Forelimb muscle (tissue), 1 donor: ENCODE measurements at regions not wholly inside any gene's neighbourhood (a gene's known extent, or its start where the extent isn't known, plus 50 kb on each side); places are given as distances from the start of the nearest gene placed in this dataset.
"Not testable (repeated sequence)": the region's sequence is repeated elsewhere in the genome, so short reads cannot be mapped to it uniquely, and the experiment has no call there.

Source experiments
- DNase-seq: peaks from one replicate; pipeline ENCODE4 v3.0.0-alpha.2; 2013; ENCODE audit warnings: low read depth

GRCh38 chr5:125244531-125244930, 498.1 kb upstream of the ZNF608 start:
- DNase-seq, result no peak

GRCh38 chr5:125245216-125245615, 498.8 kb upstream of the ZNF608 start:
- no peak for DNase-seq

- no peak for DNase-seq
Measured at GRCh38 chr5:125249400-125249799, 503.0 kb upstream of the ZNF608 start.

DNA sequence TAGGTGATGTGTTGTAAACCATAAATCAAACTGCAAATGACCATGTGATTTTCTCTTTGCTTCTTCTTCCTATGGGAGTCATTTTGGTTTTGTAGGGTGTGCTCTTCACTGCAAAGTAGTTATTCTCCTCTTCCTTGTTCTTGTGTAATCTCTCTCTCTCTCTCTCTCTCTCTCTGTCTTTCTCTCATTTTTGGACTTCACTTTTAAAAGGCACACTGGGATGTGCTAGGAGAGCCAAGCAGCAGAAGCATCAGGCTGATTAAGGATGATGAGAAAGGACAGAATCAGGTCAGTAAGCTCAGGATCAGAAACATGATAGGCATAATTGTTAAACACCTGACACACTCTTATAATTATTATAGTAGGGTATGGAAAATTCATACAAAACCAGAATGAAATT, 505.3 kb upstream of the ZNF608 start:
- DNase-seq, result no peak

GRCh38 chr5:125253634-125254033, 507.2 kb upstream of the ZNF608 start:
- not testable (repeated sequence) for DNase-seq

- DNase-seq, result no peak
Measured at GRCh38 chr5:125254267-125254666, 507.8 kb upstream of the ZNF608 start.

DNA sequence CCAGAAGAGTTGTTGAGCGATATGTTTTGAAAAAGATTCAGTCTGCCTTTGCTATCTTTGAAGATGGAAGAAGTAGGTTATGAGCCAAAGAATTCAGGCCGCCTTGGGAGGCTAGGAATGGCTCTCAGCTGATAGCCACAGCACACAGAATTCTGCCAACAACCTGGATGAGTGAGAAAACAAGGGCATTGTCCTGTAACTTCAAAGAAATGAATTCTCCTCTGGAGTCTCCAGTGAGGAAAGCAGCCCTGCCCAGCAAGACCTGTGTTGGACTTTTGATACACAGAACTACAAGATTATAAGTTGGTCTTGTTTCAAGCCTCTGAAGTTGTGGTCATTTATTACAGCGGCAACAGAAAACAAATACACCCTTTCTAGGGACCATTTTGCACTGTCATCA, 509.9 kb upstream of the ZNF608 start:
- DNase-seq, result no peak

GRCh38 chr5:125257057-125257972, 510.9 kb upstream of the ZNF608 start:
- DNase-seq, result no peak

- DNase-seq, result no peak
Measured at GRCh38 chr5:125257997-125258396, 511.6 kb upstream of the ZNF608 start.

GRCh38 chr5:125258615-125259014, 512.2 kb upstream of the ZNF608 start:
- DNase-seq, result no peak

- DNase-seq, result no peak
Measured at GRCh38 chr5:125261505-125262250, 515.2 kb upstream of the ZNF608 start.

DNA sequence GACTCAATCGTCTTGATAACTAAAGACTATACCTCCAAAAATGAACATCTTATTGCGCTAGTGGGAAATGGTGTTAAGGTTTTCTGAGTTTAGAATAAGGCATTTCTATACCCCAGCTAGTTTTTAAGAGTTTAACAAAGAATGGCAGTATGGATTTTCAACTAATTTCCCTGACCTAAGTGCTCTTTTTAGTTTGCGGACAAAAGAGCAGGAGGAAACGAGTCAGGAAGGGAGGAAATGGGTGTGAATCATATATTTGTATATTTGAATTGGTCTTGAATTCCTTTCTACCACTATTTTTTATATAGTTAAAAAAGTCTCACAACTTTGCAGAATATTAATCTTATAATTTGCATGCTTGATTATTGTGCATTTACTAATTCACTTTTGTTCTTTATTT, 516.3 kb upstream of the ZNF608 start:
- DNase-seq, result no peak

GRCh38 chr5:125263356-125263755, 516.9 kb upstream of the ZNF608 start:
- no peak for DNase-seq

DNA sequence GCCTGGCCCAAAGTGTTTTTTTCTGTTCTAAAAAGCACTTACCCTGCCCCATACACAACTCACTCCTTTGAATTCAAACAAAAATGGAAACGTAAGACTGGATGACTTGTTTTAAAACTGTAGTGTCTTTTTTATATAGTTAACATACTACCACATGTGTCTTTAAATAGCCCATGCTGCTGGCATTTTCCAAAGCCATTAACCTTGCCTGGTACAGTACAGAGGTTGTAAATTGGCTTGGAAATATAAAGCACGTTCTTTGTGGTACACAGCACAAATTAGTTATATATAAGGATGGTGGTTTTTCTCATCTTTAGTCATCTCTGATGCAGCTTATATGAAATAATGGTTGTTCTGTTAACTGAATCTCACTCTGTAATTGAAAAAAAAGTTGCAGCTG, 519.7 kb upstream of the ZNF608 start:
- DNase-seq, result no peak

- DNase-seq, result no peak
Measured at GRCh38 chr5:125267636-125268248, 521.3 kb upstream of the ZNF608 start.

GRCh38 chr5:125269926-125270325, 523.5 kb upstream of the ZNF608 start:
- no peak for DNase-seq

- no peak for DNase-seq
Measured at GRCh38 chr5:125272357-125272756, 525.9 kb upstream of the ZNF608 start.

GRCh38 chr5:125274211-125274610, 527.8 kb upstream of the ZNF608 start:
- DNase-seq, result no peak

GRCh38 chr5:125274938-125275724, 528.7 kb upstream of the ZNF608 start:
- no peak for DNase-seq

DNA sequence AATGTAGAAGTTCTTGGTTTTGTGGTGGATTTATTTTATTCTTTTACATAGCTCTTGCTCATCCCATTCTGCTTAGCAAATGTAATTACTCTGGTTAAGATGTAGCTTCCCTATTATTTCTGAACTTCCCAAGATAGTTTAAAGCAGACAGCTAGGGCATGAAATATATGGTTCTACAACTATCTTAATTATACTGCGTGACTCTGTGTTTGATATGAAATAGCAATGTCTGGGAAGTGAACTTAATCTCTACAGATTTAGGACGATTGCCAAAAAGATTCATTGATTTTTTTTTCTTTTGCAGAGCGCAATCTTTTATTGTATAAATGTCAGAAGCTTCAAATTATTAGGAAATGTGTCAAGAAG, 529.3 kb upstream of the ZNF608 start:
- no peak for DNase-seq

GRCh38 chr5:125276096-125276495, 529.7 kb upstream of the ZNF608 start:
- no peak for DNase-seq
